GM18858 (cell line): ENCODE measurements at regions not wholly inside any gene's neighbourhood (a gene's known extent, or its start where the extent isn't known, plus 50 kb on each side); places are given as distances from the start of the nearest gene placed in this dataset.
"Not testable (repeated sequence)": the region's sequence is repeated elsewhere in the genome, so short reads cannot be mapped to it uniquely, and the experiment has no call there.

Experiments
- ATAC-seq: cut with Tn5 transposase; IDR thresholded peaks from one replicate; pipeline ENCODE4 v1.9.1; 2021; ENCODE audit not compliant: unreplicated experiment

- no peak for ATAC-seq
Observed at GRCh38 chr21:18549214-18549905, 145.8 kb upstream of the TMPRSS15 start.

- no peak for ATAC-seq
Observed at GRCh38 chr21:18550361-18550760, 146.8 kb upstream of the TMPRSS15 start.

- ATAC-seq, result no peak
Observed at GRCh38 chr21:18553786-18554185, 150.2 kb upstream of the TMPRSS15 start.

GRCh38 chr21:18567770-18568169 is 164.2 kb upstream of the TMPRSS15 start:
- ATAC-seq, result not testable (repeated sequence)

- ATAC-seq, result no peak
Observed at GRCh38 chr21:18588001-18588662, 184.5 kb upstream of the TMPRSS15 start.

- no peak for ATAC-seq
Observed at GRCh38 chr21:18601146-18601545, 197.6 kb upstream of the TMPRSS15 start.

GRCh38 chr21:18602711-18603110 is 199.1 kb upstream of the TMPRSS15 start:
- no peak for ATAC-seq

- no peak for ATAC-seq
Observed at GRCh38 chr21:18603261-18603660, 199.7 kb upstream of the TMPRSS15 start.

- ATAC-seq, result no peak
Observed at GRCh38 chr21:18603980-18604379, 200.4 kb upstream of the TMPRSS15 start.

GRCh38 chr21:18608226-18608625 is 204.6 kb upstream of the TMPRSS15 start:
- no peak for ATAC-seq

- no peak for ATAC-seq
Observed at GRCh38 chr21:18614303-18614702, 210.7 kb upstream of the TMPRSS15 start.

- no peak for ATAC-seq
Observed at GRCh38 chr21:18617291-18617690, 213.7 kb upstream of the TMPRSS15 start.

- ATAC-seq, result no peak
Observed at GRCh38 chr21:18620436-18620835, 216.9 kb upstream of the TMPRSS15 start.

GRCh38 chr21:18622383-18622782 is 218.8 kb upstream of the TMPRSS15 start:
- no peak for ATAC-seq

GRCh38 chr21:18630446-18630845 is 226.9 kb upstream of the TMPRSS15 start:
- no peak for ATAC-seq

GRCh38 chr21:18636897-18637296 is 233.3 kb upstream of the TMPRSS15 start:
- no peak for ATAC-seq

- ATAC-seq, result no peak
Observed at GRCh38 chr21:18646116-18646515, 242.5 kb upstream of the TMPRSS15 start.

GRCh38 chr21:18655931-18656330 is 252.3 kb upstream of the TMPRSS15 start:
- no peak for ATAC-seq

- no peak for ATAC-seq
Observed at GRCh38 chr21:18661842-18662241, 258.3 kb upstream of the TMPRSS15 start.

- no peak for ATAC-seq
Observed at GRCh38 chr21:18663663-18664062, 260.1 kb upstream of the TMPRSS15 start.

GRCh38 chr21:18666725-18667124 is 263.1 kb upstream of the TMPRSS15 start:
- no peak for ATAC-seq

- ATAC-seq, result no peak
Observed at GRCh38 chr21:18673789-18674188, 270.2 kb upstream of the TMPRSS15 start.

GRCh38 chr21:18677632-18678031 is 274.0 kb upstream of the TMPRSS15 start:
- no peak for ATAC-seq
